ENCODE measurements at regions not wholly inside any gene's neighbourhood (a gene's known extent, or its start where the extent isn't known, plus 50 kb on each side); places are given as distances from the start of the nearest gene placed in this dataset.

- no peak for DNase-seq
These were observed 207.6 kb upstream of the CDH4 start for GRCh38 chr20:61044499-61044898.

DNA sequence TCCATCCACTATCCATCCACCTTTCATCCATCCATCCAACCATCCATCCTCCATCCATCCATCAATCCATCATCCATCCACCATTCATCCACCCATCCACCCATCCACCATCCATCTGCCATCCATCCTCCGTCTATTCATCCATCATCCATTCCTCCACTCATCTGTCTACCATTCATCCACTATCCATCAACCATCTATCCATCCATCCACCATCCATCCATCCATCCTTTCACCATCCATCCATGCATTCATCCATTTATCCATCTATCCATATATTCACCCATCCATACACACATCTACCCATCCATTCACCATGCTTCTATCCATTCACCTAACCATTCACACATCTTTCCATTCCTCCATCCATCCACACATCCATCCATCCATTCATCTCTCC lies 207.0 kb upstream of the CDH4 start:
- DNase-seq, result no peak

GRCh38 chr20:61045876-61046585 lies 206.0 kb upstream of the CDH4 start:
- DNase-seq, result no peak

DNA sequence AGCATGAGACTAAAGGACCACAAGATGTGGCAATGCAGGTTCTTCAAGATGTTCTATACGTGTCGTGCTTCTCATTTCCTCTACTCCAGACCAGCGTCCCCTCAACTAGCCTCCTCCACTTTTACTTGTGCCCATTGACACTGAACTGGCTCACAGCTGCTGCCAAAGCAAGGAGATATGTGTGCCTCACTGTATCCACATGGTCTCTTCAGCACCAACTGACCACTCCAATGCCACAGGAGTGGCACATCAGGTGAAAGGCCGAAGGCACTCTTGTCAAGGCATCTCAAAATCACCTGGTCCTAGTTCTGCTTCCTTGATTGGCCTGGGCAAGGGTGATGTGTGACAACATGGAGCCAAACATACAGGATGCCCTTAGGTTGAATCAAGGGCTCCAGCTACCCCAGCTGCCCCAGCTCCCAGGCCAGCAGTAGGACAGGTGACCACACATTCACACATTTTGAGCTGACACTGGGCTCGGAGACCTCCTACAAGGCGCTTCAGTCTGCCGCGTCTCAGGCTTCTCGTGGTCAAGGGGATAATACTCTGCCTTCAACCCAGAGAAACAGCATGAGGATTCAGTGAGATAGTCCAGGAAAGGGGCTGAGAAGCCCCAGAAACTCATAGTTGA lies 205.2 kb upstream of the CDH4 start:
- DNase-seq, result no peak

GRCh38 chr20:61047515-61047914 lies 204.5 kb upstream of the CDH4 start:
- no peak for DNase-seq

- no peak for DNase-seq
These were observed 203.8 kb upstream of the CDH4 start for GRCh38 chr20:61048302-61048701.

DNA sequence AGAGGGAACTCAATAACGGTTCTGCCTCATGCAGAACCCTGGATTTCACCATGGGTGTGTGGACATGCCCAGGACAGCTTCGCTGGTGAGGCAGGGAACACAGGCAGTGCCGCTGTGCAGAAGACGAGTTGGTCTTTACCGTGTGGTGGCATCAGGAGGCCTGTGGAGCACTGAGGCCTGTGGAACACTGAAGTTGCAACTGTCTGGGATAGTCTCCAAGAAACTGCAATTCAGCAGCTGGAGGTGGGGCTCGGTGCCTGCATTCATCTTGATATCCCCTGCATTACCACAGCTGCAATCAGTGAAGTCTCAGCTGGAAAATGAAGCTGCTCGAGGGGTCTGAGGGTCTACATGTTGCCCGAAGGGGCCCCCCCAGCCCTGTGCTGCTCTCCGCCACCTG lies 202.4 kb upstream of the CDH4 start:
- no peak for DNase-seq

DNA sequence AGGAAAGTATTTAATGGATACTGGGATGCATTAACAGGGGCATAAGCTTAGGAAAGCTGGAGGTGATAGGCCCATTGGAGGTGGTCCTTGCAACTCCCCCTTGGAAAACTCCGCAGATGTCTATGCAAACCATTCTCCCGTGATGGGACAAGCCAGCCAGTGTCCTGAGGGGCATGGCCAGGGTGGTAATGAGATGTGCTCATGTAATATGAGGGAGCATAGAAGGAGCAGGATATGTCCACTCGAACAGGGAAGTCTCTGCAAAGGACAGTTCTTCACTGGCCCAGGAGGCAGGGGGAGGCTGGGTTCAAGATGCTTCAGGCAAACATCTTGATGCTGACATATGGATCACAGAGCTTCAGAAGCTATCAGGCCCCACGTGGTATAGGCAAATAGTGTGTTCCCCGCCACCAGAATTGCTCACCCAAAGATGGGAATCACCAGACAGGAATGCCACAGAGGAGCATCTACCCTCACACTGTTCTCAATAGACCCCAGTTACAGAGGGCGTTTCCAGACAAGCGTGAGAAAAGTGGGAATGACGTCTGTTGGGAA lies 201.6 kb upstream of the CDH4 start:
- DNase-seq, result no peak

DNA sequence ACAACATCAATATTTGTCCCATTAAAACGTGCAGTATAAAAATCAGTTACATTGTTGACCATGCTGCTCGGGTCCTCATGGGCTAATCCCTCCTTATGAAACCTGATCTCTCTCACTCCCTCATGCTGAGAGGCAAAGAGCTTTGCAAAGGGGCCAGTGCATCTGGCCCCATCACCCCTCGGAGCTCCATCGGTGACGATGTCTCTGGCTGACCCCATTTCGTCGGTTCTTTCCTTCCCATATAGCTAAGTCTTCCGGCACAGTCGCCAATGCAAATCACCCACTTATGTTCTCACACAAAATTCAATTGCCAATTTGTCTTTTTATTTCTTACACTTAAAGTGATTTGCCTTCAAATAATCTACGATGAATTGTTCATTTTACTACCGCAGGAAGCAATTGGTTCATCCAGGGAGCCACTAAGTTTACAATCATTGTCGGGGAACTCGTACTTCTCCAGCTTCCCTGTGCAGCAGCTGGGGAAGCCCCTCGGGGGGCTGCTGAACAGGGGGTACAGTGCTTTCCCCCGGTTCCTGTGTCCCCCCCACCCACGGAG lies 199.8 kb upstream of the CDH4 start:
- DNase-seq, result no peak

DNA sequence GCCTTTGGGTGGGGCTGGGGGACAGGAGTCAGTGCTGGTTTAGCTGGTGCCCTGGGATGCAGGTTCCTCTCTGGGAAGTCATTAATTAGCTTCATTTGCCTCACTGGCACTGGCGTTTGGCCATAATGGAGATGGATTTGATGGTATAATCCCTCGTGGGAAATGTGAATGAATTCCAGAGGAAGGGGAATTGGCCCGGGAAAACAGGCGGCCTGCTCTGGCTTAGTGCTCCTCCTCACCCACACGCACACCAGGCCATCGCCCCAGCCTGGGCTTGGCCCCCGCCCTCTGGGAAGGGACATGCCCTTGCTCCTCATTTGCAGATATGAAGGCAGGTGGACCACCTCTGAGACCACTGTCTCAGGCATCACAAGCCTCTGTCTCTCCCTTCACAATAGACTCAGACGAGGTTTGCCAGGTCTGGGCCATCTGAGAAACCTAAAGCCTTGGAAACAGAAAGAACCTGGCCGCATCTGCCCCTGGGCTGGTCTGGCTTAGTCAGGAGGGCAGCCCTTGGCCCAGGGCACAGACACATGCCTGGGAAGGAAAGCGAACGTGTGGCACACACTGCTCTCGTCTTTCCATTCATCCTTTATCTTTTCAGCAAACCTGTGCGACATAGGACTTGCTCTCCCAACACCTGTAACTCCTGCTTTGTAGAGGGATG lies 199.2 kb upstream of the CDH4 start:
- DNase-seq, result no peak

DNA sequence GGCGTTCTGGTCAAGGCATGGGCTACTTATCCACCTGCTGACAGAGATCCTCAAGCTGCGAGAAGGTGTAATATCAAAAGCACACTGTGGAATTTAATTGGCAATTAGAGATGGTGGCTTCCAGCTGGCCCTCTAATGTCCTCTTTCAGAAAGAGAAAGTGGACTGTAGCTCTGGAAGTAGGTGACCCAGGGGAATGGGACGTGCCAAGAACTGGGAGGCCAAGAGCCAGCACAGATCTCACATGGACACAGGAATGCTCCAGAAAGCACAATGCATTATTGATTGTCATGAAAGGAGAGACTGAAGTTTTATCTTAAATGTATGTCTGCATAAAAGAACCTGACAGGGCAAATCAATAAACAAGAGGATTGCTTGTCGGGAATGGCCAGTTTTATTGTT lies 198.6 kb upstream of the CDH4 start:
- DNase-seq, result no peak

DNA sequence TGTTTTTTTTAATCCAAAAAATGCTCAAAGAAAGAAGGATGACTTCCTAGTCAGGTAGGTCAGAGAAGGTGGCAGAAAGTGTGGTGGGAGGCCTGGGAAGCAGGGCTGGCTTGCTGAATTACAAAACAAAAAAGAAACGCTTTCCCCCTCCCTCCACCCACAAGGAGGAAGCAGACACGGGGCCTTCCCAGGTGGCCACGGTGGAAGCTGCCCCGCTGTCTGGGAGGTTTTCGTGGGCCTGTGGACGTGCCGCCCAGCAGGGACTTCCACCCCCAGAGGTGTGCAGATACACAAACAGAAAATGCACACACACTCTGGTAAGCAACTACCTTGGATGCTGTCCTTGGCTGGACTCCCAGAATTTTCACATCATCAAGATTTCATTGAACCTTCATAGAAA lies 198.2 kb upstream of the CDH4 start:
- no peak for DNase-seq

DNA sequence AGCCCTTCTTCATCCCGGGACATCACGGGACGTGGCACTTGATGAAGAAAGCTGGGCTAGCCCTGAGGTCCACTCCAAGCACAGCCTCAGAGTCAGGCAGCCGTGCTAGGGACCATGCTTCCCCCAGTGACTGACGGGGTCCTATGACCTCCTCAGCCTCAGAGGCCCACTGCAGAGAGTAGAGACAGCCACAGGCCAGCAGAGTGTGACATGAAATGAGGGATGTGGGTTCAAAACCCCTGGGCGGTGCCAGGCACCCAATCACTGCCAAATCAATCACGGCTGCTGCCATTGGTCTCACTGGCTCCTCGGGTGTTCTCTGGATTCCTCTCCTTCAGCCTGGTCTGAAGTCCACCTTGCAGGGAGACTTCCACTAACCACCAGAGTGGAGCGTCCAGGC lies 197.7 kb upstream of the CDH4 start:
- DNase-seq, result no peak

DNA sequence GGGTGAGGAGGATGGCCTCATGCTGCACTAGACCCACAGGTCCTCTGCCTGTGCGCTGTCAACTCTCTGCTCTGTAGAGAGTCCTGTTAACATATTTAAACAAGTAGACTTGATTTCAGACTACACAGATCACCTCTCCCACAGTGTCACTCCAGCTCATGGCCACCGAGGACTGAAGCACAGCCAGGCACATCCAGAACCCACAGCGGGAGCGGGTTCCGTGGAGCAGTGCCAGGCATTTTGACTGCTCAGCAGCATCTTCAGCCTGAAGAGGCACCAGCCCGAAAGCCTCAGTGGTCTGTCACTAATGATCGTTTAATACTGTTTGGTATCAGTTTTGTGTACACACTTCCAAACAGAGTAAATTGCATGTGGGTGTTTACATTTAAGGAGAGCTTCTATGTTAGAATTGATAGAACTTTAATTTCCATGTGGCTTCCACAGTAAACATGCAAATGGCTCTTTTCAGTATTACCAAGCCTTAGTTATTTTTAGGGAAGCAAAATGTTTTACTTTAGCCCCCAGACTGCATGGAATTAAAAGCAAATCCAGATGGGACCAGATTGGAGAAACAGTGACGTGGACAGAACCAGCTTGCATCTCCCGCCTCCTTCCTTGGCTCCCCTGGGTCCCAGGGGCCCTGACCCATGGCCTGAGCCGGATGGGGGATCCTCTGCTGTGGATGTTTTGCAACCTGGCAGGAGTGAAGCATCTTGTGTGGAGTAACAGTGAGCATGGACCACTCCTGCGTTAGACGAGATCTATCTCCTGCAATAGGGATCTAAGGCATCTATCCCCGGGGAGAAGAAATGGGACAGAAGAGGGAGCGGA lies 196.7 kb upstream of the CDH4 start:
- no peak for DNase-seq

GRCh38 chr20:61056116-61056515 lies 195.9 kb upstream of the CDH4 start:
- DNase-seq, result no peak

DNA sequence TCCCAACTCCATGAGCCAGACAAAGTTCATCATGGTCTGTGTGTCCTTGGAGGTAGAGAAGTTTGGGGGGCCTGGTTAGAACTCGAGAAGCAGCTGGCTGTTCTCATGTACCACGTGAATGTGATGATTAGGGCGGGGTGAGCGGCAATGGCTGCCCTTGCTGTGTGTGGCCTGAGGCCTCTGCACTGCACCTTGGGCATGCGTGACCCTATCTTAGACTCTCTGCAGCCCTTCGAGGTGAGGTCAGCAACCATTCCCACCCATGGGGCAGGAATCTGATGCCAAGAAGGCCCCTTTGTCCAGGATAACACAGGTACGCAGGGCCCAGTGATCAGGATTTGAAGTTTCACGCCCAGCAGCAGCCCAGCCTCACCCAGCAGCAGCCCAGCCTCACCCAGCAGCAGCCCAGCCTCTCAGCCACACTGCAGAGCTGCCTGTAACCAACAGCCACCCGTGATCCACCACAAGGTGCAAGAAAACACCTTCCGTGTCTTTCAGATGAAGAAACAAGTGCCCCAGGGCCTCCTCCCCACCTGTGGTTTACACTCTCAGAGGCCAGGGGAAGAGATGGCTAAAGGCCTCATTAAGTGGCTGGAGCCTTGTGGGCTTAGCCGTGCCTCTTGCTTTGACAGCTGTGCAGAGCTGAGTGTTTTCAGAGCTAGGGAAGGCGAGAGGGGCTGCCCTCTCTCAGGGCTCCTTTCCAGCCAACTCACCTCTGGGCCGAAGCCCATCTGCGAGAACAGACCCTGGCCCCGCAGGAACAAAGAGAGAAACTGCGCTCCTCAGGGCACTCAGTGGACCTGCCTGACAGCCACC lies 195.2 kb upstream of the CDH4 start:
- no peak for DNase-seq

DNA sequence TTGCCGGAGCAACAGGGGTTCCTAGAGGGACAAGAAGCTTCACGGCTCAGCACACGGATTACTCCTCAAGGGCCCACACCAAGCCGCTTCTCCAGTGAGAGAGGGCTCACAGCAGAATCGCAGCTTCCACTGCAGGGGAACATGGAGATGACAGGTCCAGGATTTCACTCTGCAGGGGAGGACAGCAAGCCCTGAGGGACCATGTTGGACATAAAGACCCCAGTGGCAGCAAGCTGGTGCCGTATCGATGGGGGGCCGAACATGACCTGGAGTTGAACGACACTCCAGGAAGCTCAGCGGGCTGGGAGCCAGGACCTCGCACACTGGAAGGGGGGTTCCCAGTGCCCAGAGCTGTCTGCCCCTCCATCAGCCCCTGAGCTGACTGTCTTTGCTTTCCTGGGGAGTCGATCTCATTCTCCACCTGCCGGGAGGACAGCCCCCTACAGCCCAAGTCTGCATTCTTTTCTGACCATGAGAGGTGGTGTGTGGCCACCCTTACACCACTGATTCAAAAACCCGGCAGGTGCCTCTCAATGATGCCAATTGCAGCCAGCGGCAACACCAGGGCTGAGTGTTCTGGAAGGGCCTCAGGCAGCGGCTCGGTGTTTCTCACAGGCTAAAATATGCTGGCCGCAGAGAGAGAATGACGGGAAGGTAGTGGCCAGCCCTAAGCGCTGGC lies 194.5 kb upstream of the CDH4 start:
- DNase-seq, result no peak

GRCh38 chr20:61061981-61062380 lies 190.1 kb upstream of the CDH4 start:
- no peak for DNase-seq

DNA sequence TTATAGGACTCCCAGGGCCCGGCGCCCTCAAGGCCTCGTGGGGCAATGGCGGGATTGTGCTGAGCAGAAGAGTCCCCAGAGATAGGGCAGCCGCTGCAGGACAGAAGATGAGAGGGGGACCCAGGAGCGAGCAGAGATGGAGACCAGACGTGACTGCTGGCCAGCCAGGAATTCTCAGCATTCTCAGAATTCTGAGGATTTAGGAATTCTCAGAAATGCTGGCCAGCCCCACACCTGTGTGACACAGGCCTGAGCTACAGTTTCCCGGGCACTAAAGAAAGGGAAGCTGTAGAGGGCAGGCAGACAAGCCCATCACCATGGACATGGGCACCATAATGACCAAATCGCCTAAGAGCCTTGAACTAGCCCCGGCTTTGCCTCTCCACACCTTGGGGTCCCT lies 186.2 kb upstream of the CDH4 start:
- DNase-seq, result no peak

GRCh38 chr20:61066526-61066925 lies 185.5 kb upstream of the CDH4 start:
- DNase-seq, result no peak

GRCh38 chr20:61067221-61067620 lies 184.8 kb upstream of the CDH4 start:
- no peak for DNase-seq

Data from activated CD4-positive, alpha-beta T cell treated with anti-CD3 and anti-CD28 coated beads, Interleukin-10, Interleukin-2, amounts not matched to agents 100 ng/mL and 50 ng/mL, durations not matched to agents 16 hours and 8 hours (primary cell).